ENCODE measurements at regions not wholly inside any gene's neighbourhood (a gene's known extent, or its start where the extent isn't known, plus 50 kb on each side); places are given as distances from the start of the nearest gene placed in this dataset.

GRCh38 chr6:122063761-122064160 is 335.7 kb upstream of the HSF2 start:
- Histone ChIP-seq H3K79me2 (ENCODE audit: control insufficient read depth, insufficient read depth, low read length) (no peaks in the 10 kb centered on the region), H3K36me3 (ENCODE audit: control insufficient read depth, insufficient read depth, low read length) (no peaks in the 10 kb centered on the region), H3K9me3 (replicated peaks; ENCODE audit: control insufficient read depth, insufficient read depth, low read depth, low read length) (no peaks in the 10 kb centered on the region), H3K9me1 (ENCODE audit: control insufficient read depth, insufficient read depth, low read length) (no peaks in the 10 kb centered on the region), H3K4me3 (no peak overlapping the region), H3K27me3 (ENCODE audit: control insufficient read depth in 2 of 2, insufficient read depth in 2 of 2, low read length in 2 of 2) (no peaks in the 10 kb centered on the region), H3K9ac (ENCODE audit: insufficient read depth in 1 of 2, low read depth in 2 of 2, low read length in 2 of 2) (no peak overlapping the region), H3K4me2 (ENCODE audit: insufficient read depth, low read length) (no peak overlapping the region), H3K27ac (ENCODE audit: extremely low read depth, low read depth, low read length) (no peak overlapping the region), H2AFZ (ENCODE audit: low read depth, low read length) (no peak overlapping the region), H4K20me1 (replicated peaks; ENCODE audit: control insufficient read depth, insufficient read depth, low read length) (no peaks in the 10 kb centered on the region), H3K4me1 (replicated peaks in 1 of 2; ENCODE audit: control insufficient read depth in 2 of 2, insufficient read depth in 2 of 2, low read length in 2 of 2) (no peaks in the 10 kb centered on the region)
- FAIRE-seq (no peak), DNase-seq (ENCODE audit: extremely low read depth in 1 of 4, low spot score in 3 of 4) (no peak), ATAC-seq (no peak)
- BruUV-seq (replicated peaks): no TSS peak
- 1% methylated on average over 5 of the region's 5 CpGs for WGBS (ENCODE audit: insufficient coverage, low coverage, missing lambda C conversion rate)
- TF ChIP-seq BRD9 (IDR thresholded peaks at IDR 0.05; ENCODE audit: low read depth, partially characterized antibody) (no peak), POLR2AphosphoS2 (IDR thresholded peaks at IDR 0.05; ENCODE audit: low read length) (no peak)
- POLR2A ChIA-PET: no interaction called here
- in situ Hi-C loops (cut with MboI) (no loop called here), intact Hi-C loops (cut with micrococcal nuclease) (no loop called here)
- CTCF ChIA-PET (ENCODE audit: low intra/inter-chr PET ratio): no interaction called here

DNA sequence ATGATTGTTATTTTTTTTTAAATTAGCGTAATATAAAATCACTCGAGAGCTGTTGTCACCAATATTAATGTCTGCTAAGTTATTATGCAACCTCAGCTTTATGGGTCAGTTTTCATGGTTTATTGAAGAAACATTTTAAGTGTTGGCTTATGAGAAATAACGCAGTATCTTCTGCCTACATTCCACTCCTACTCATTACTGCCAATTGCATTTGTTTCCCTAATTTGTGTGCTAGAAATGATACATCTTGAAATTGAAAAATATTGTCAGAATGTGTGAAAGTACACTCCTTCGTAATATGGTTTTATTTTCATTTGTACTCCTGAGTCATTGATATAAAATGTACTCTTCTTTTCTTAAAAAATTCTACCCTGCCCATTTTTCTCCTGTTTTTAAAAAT is 333.3 kb upstream of the HSF2 start:
- Histone ChIP-seq H2AFZ (ENCODE audit: low read depth, low read length) (no peak overlapping the region), H3K4me3 (no peak overlapping the region), H3K9ac (ENCODE audit: insufficient read depth in 1 of 2, low read depth in 2 of 2, low read length in 2 of 2) (no peak overlapping the region), H3K4me2 (ENCODE audit: insufficient read depth, low read length) (no peak overlapping the region), H3K27ac (ENCODE audit: extremely low read depth, low read depth, low read length) (no peak overlapping the region), H4K20me1 (replicated peaks; ENCODE audit: control insufficient read depth, insufficient read depth, low read length) (no peaks in the 10 kb centered on the region), H3K9me3 (replicated peaks; ENCODE audit: control insufficient read depth, insufficient read depth, low read depth, low read length) (no peaks in the 10 kb centered on the region), H3K9me1 (ENCODE audit: control insufficient read depth, insufficient read depth, low read length) (no peaks in the 10 kb centered on the region), H3K79me2 (ENCODE audit: control insufficient read depth, insufficient read depth, low read length) (no peaks in the 10 kb centered on the region), H3K4me1 (replicated peaks in 1 of 2; ENCODE audit: control insufficient read depth in 2 of 2, insufficient read depth in 2 of 2, low read length in 2 of 2) (no peaks in the 10 kb centered on the region), H3K36me3 (ENCODE audit: control insufficient read depth, insufficient read depth, low read length) (no peaks in the 10 kb centered on the region), H3K27me3 (ENCODE audit: control insufficient read depth in 2 of 2, insufficient read depth in 2 of 2, low read length in 2 of 2) (no peaks in the 10 kb centered on the region)
- ChIA-PET POLR2A (no interaction called here), CTCF (ENCODE audit: low intra/inter-chr PET ratio) (no interaction called here)
- ATAC-seq (no peak), FAIRE-seq (no peak), DNase-seq (ENCODE audit: extremely low read depth in 1 of 4, low spot score in 3 of 4) (no peak)
- intact Hi-C loops (cut with micrococcal nuclease): no loop called here
- no TSS peak for BruUV-seq (replicated peaks)
- in situ Hi-C loops (cut with MboI): no loop called here
- 0% methylated on average over 4 of the region's 4 CpGs for WGBS (ENCODE audit: insufficient coverage, low coverage, missing lambda C conversion rate)
- TF ChIP-seq, protein P1, sequence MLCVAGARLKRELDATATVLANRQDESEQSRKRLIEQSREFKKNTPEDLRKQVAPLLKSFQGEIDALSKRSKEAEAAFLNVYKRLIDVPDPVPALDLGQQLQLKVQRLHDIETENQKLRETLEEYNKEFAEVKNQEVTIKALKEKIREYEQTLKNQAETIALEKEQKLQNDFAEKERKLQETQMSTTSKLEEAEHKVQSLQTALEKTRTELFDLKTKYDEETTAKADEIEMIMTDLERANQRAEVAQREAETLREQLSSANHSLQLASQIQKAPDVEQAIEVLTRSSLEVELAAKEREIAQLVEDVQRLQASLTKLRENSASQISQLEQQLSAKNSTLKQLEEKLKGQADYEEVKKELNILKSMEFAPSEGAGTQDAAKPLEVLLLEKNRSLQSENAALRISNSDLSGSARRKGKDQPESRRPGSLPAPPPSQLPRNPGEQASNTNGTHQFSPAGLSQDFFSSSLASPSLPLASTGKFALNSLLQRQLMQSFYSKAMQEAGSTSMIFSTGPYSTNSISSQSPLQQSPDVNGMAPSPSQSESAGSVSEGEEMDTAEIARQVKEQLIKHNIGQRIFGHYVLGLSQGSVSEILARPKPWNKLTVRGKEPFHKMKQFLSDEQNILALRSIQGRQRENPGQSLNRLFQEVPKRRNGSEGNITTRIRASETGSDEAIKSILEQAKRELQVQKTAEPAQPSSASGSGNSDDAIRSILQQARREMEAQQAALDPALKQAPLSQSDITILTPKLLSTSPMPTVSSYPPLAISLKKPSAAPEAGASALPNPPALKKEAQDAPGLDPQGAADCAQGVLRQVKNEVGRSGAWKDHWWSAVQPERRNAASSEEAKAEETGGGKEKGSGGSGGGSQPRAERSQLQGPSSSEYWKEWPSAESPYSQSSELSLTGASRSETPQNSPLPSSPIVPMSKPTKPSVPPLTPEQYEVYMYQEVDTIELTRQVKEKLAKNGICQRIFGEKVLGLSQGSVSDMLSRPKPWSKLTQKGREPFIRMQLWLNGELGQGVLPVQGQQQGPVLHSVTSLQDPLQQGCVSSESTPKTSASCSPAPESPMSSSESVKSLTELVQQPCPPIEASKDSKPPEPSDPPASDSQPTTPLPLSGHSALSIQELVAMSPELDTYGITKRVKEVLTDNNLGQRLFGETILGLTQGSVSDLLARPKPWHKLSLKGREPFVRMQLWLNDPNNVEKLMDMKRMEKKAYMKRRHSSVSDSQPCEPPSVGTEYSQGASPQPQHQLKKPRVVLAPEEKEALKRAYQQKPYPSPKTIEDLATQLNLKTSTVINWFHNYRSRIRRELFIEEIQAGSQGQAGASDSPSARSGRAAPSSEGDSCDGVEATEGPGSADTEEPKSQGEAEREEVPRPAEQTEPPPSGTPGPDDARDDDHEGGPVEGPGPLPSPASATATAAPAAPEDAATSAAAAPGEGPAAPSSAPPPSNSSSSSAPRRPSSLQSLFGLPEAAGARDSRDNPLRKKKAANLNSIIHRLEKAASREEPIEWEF (CRISPR knock-in tag; IDR thresholded peaks at IDR 0.05): no peak

Data from K562 (cell line).